ENCODE measurements at regions not wholly inside any gene's neighbourhood (a gene's known extent, or its start where the extent isn't known, plus 50 kb on each side); places are given as distances from the start of the nearest gene placed in this dataset.

- intact Hi-C loops (cut with micrococcal nuclease), result no loop called here
- H3K27ac ChIP-seq (ENCODE audit: low read length), result no peak overlapping the region
- no peak overlapping the region for H3K4me3 Mint-ChIP-seq
- H3K4me3 ChIP-seq (ENCODE audit: low read length), result no peak overlapping the region
- H3K27me3 Mint-ChIP-seq (ENCODE audit: low read depth in 2 of 2), result no peaks in the 10 kb centered on the region
- no peak overlapping the region for H3K27ac Mint-ChIP-seq
- H3K9me3 Mint-ChIP-seq, result peaks cover 5 to 9% of the 10 kb centered on the region in 2 donors
- H3K36me3 ChIP-seq (ENCODE audit: control insufficient read depth, insufficient read depth, low read length), result no peaks in the 10 kb centered on the region
- H3K27me3 ChIP-seq (ENCODE audit: control insufficient read depth, insufficient read depth, low read length), result no peaks in the 10 kb centered on the region
- ATAC-seq (no peak), DNase-seq (no peak)
- H3K36me3 Mint-ChIP-seq, result no peaks in the 10 kb centered on the region
- TF ChIP-seq CTCF (IDR thresholded peaks at IDR 0.05), result no peak
- no peaks in the 10 kb centered on the region for H3K9me3 ChIP-seq (ENCODE audit: control insufficient read depth, insufficient read depth, low read length)
- 84% methylated on average over 7 of the region's 7 CpGs for WGBS (ENCODE audit: insufficient coverage)
- no peaks in the 10 kb centered on the region for H3K4me1 Mint-ChIP-seq
- H3K4me1 ChIP-seq (ENCODE audit: control insufficient read depth, insufficient read depth, low read length), result no peaks in the 10 kb centered on the region
These were observed 441.1 kb upstream of the HTR2A start for GRCh38 chr13:47337781-47338507.

GRCh38 chr13:47334173-47334572 is 437.3 kb upstream of the HTR2A start:
- Mint-ChIP-seq H3K9me3 (peaks cover 0 to 4% of the 10 kb centered on the region in 2 donors), H3K36me3 (no peaks in the 10 kb centered on the region), H3K27me3 (ENCODE audit: low read depth in 2 of 2) (no peaks in the 10 kb centered on the region), H3K4me1 (no peaks in the 10 kb centered on the region), H3K4me3 (no peak overlapping the region), H3K27ac (no peak overlapping the region)
- DNase-seq (no peak), ATAC-seq (no peak)
- Histone ChIP-seq H3K9me3 (ENCODE audit: control insufficient read depth, insufficient read depth, low read length) (no peaks in the 10 kb centered on the region), H3K27ac (ENCODE audit: low read length) (no peak overlapping the region), H3K4me1 (ENCODE audit: control insufficient read depth, insufficient read depth, low read length) (no peaks in the 10 kb centered on the region), H3K36me3 (ENCODE audit: control insufficient read depth, insufficient read depth, low read length) (no peaks in the 10 kb centered on the region), H3K27me3 (ENCODE audit: control insufficient read depth, insufficient read depth, low read length) (no peaks in the 10 kb centered on the region), H3K4me3 (ENCODE audit: low read length) (no peak overlapping the region)
- intact Hi-C loops (cut with micrococcal nuclease), result no loop called here
- WGBS (ENCODE audit: insufficient coverage), result 96% methylated on average over 3 of the region's 3 CpGs
- TF ChIP-seq CTCF (IDR thresholded peaks at IDR 0.05), result no peak

- Mint-ChIP-seq H3K27me3 (ENCODE audit: low read depth in 2 of 2) (no peaks in the 10 kb centered on the region), H3K4me3 (no peak overlapping the region), H3K36me3 (no peaks in the 10 kb centered on the region), H3K27ac (no peak overlapping the region), H3K9me3 (peaks cover 0 to 4% of the 10 kb centered on the region in 2 donors), H3K4me1 (no peaks in the 10 kb centered on the region)
- Histone ChIP-seq H3K27me3 (ENCODE audit: control insufficient read depth, insufficient read depth, low read length) (no peaks in the 10 kb centered on the region), H3K9me3 (ENCODE audit: control insufficient read depth, insufficient read depth, low read length) (no peaks in the 10 kb centered on the region), H3K4me1 (ENCODE audit: control insufficient read depth, insufficient read depth, low read length) (no peaks in the 10 kb centered on the region), H3K27ac (ENCODE audit: low read length) (no peak overlapping the region), H3K4me3 (ENCODE audit: low read length) (no peak overlapping the region), H3K36me3 (ENCODE audit: control insufficient read depth, insufficient read depth, low read length) (no peaks in the 10 kb centered on the region)
- intact Hi-C loops (cut with micrococcal nuclease), result no loop called here
- TF ChIP-seq CTCF (IDR thresholded peaks at IDR 0.05), result no peak
- ATAC-seq (no peak), DNase-seq (no peak)
- 83% methylated on average over 3 of the region's 4 CpGs for WGBS (ENCODE audit: insufficient coverage)
These were observed 435.3 kb upstream of the HTR2A start for GRCh38 chr13:47332149-47332548.

GRCh38 chr13:47330031-47330430 is 433.2 kb upstream of the HTR2A start:
- Mint-ChIP-seq H3K27me3 (ENCODE audit: low read depth in 2 of 2) (no peaks in the 10 kb centered on the region), H3K36me3 (no peaks in the 10 kb centered on the region), H3K9me3 (peaks cover 0 to 6% of the 10 kb centered on the region in 2 donors), H3K4me1 (no peaks in the 10 kb centered on the region), H3K27ac (no peak overlapping the region), H3K4me3 (no peak overlapping the region)
- Histone ChIP-seq H3K9me3 (ENCODE audit: control insufficient read depth, insufficient read depth, low read length) (no peaks in the 10 kb centered on the region), H3K36me3 (ENCODE audit: control insufficient read depth, insufficient read depth, low read length) (no peaks in the 10 kb centered on the region), H3K4me3 (ENCODE audit: low read length) (no peak overlapping the region), H3K4me1 (ENCODE audit: control insufficient read depth, insufficient read depth, low read length) (no peaks in the 10 kb centered on the region), H3K27me3 (ENCODE audit: control insufficient read depth, insufficient read depth, low read length) (no peaks in the 10 kb centered on the region), H3K27ac (ENCODE audit: low read length) (no peak overlapping the region)
- DNase-seq, result no peak
- no peak for ATAC-seq
- 84% methylated on average over 6 of the region's 6 CpGs for WGBS (ENCODE audit: insufficient coverage)
- intact Hi-C loops (cut with micrococcal nuclease), result no loop called here
- TF ChIP-seq CTCF (IDR thresholded peaks at IDR 0.05), result no peak
